ENCODE measurements at regions not wholly inside any gene's neighbourhood (a gene's known extent, or its start where the extent isn't known, plus 50 kb on each side); places are given as distances from the start of the nearest gene placed in this dataset.

GRCh38 chr6:134636186-134636799 is 313.6 kb downstream of the ALDH8A1 start:
- no peak for TF ChIP-seq POLR2A (IDR thresholded peaks at IDR 0.05)
- TF ChIP-seq CTCF (IDR thresholded peaks at IDR 0.05) = no peak

Measured in heart left ventricle (tissue), 13 donors.